Jurkat, Clone E6-1 (cell line): ENCODE measurements at regions not wholly inside any gene's neighbourhood (a gene's known extent, or its start where the extent isn't known, plus 50 kb on each side); places are given as distances from the start of the nearest gene placed in this dataset.

Source experiments
- DNase-seq: peaks from one replicate; pipeline ENCODE4 v3.0.0-alpha.2; 2011; ENCODE audit warnings: low read depth, low spot score
- H3K4me3 ChIP-seq: 2 replicates; pipeline ENCODE4 v1.5.1; 2011; ENCODE audit warnings: mild to moderate bottlenecking, low read length, control low read depth, moderate library complexity

GRCh38 chr12:89087149-89087825 lies 265.0 kb downstream of the DUSP6 start:
- H3K4me3 ChIP-seq: no peak overlapping the region

DNA sequence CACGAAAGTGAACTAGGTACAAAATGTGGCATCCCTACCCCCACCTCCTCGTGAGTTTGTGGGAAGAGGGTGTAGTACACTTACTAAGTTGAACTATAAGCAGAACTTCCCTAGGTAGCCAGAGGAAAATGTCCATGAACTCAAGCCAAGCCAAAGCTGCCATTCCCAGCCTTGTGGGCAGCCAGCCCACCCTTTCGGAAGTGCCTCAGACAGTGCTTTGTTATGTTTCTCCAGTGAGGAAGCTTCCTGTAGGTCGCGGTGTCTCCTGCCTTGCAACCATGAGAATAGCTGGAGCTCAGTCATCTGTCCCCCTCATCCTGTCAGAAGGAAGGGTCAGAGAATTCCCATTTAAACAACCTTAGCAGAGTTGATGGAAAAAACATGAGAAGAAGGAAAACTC lies 266.9 kb downstream of the DUSP6 start:
- H3K4me3 ChIP-seq: no peak overlapping the region
- DNase-seq: no peak

More at GRCh38 chr12:89087149-89087825, 265.0 kb downstream of the DUSP6 start:
- DNase-seq: no peak

- no peak for DNase-seq
- H3K4me3 ChIP-seq: no peak overlapping the region
Measured at GRCh38 chr12:89084751-89085150, 267.6 kb downstream of the DUSP6 start.

DNA sequence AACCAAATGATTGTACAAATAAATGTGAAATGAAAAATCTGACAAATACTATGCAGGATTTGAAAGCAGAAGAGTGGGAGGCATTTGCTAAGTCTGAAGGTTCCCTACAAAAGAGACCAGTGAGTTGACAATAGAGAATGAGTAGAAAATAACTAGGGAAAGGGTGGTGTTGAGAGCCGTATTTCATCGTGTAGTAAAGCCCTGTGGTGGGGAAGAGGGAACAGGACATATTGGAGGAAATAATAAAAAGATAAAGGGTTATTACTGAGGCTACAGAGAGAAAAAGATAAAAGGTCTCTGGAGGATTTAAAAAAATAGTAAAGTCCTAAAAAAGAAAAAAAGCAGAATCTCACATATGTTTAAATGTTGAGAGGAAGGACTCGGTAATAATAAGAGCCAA lies 268.8 kb downstream of the DUSP6 start:
- no peak overlapping the region for H3K4me3 ChIP-seq

GRCh38 chr12:89082370-89082753 lies 269.9 kb downstream of the DUSP6 start:
- no peak for DNase-seq
- H3K4me3 ChIP-seq: no peak overlapping the region

More for the DNA sequence above, 268.8 kb downstream of the DUSP6 start:
- DNase-seq: no peak

GRCh38 chr12:89081719-89082369 lies 270.5 kb downstream of the DUSP6 start:
- no peak for DNase-seq
- H3K4me3 ChIP-seq: no peak overlapping the region

DNA sequence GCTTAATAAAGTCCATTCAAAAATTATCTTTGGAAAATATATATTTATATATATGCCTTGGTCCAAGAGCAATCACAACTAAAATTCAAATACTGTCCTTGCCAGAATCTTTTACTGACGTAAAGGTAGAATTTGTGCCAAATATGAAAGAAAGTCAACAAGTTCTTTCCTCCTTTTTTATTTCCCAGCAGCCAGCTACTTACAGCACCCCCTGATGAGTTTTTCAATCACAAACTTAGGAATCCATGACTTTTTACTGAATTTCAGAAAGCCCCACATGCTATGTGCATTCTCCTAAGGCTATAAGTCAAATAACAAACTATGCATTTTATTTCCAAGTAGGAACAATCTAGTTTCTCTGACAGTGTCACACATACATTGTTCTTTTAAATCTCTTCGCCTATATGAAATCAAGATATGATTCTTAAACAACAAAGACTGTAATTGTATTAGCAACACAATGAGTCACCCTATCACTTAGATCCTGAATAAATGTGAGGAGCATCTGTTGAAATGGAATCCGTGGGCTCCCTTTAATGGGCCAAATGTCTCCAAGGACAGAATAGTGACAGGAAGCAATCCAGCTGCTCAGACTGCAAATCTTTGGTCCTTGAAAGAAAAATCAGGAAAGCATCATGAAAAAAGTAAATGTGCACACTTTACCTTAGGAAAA lies 271.4 kb downstream of the DUSP6 start:
- no peak overlapping the region for H3K4me3 ChIP-seq
- no peak for DNase-seq

GRCh38 chr12:89075880-89076540 lies 276.3 kb downstream of the DUSP6 start:
- no peak overlapping the region for H3K4me3 ChIP-seq
- no peak for DNase-seq

- no peak overlapping the region for H3K4me3 ChIP-seq
- DNase-seq: no peak
Measured at GRCh38 chr12:89073659-89074058, 278.6 kb downstream of the DUSP6 start.

DNA sequence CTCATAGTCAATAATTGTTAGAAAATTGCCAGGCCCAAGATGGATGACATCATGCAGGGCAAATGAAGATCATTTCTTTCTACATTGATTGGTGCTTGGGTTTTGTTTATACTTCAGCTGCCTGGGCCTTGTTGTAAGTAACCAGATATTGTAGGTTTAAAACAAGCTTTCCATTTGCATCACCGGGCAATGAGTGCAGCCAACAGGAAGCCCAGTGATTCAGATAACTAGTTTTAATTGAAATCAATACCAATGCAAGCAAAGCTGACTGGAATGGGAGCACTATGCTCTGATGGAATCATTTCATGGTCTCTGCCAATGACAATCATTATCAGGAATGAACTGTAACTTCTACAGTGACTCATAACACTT lies 279.3 kb downstream of the DUSP6 start:
- H3K4me3 ChIP-seq: no peak overlapping the region
- no peak for DNase-seq

GRCh38 chr12:89072294-89073026 lies 279.8 kb downstream of the DUSP6 start:
- no peak overlapping the region for H3K4me3 ChIP-seq
- no peak for DNase-seq

DNA sequence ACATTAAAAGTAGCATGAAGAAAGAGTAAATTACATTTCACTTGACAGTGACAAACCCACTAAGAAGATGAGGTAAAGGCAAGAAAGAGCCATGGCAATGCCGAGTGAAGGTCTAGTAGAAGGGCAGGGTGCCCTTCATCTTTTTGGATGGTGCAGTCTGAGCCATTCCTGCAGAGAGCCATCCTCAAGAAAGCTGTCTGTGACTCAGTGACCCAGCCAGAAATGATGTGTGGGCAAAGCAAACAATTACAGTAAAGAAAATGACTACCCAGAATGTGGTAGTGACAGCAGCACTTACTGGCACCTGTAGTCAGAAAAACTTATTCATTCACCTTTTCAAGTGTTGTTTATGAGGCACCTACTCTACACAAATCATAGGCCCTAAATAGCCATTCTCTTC lies 281.7 kb downstream of the DUSP6 start:
- DNase-seq: no peak
- H3K4me3 ChIP-seq: no peak overlapping the region

GRCh38 chr12:89069431-89069830 lies 282.9 kb downstream of the DUSP6 start:
- DNase-seq: no peak
- no peak overlapping the region for H3K4me3 ChIP-seq

DNA sequence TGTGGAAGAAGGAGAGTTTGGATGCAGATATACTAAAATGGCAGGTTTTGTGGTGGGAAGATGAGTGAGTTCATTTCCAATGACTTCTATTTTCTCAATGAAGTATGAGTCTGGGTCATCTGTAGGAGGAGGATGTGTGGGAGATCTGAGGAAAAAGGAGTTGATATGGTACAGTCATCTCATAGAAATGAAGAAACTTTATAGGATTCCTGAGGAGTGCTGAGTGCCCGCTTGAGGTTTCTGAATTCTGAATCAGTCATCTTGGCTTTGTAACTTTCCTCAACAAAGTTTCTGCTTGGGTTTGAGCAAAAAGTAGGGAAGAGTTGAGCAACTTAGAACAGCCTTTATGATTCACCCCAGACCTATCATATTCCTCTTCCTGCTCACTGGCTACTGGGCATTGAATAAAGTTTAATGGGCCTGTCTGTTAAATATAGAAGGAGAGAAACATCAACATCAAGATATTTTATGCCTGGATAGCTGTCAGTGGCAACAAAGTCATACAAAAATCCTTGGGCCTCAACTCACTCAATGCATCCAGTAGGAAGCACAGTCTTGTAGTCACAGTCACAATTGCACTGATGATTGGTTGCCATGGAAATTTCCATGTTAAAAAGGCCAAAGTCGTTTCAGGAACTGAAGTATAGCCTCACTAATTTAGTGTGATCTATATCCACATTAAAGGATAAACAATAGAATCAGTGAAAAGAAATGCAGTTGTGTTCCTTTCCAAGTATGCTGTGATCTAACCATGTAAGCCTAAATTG lies 284.7 kb downstream of the DUSP6 start:
- H3K4me3 ChIP-seq: no peak overlapping the region
- DNase-seq: no peak

- no peak for DNase-seq
- H3K4me3 ChIP-seq: no peak overlapping the region
Measured at GRCh38 chr12:89064780-89065179, 287.5 kb downstream of the DUSP6 start.

GRCh38 chr12:89064151-89064550 lies 288.1 kb downstream of the DUSP6 start:
- no peak for DNase-seq
- no peak overlapping the region for H3K4me3 ChIP-seq

- H3K4me3 ChIP-seq: no peak overlapping the region
- DNase-seq: no peak
Measured at GRCh38 chr12:89062996-89063395, 289.3 kb downstream of the DUSP6 start.

GRCh38 chr12:89059721-89060541 lies 292.4 kb downstream of the DUSP6 start:
- DNase-seq: no peak

More at GRCh38 chr12:89059721-89060541, 292.4 kb downstream of the DUSP6 start:
- H3K4me3 ChIP-seq: no peak overlapping the region
